ENCODE measurements at regions not wholly inside any gene's neighbourhood (a gene's known extent, or its start where the extent isn't known, plus 50 kb on each side); places are given as distances from the start of the nearest gene placed in this dataset.

- no peak overlapping the region for H3K4me2 ChIP-seq (ENCODE audit: insufficient read depth, low read length)
- no peaks in the 10 kb centered on the region for H3K9me1 ChIP-seq (ENCODE audit: control insufficient read depth, insufficient read depth, low read length)
- intact Hi-C loops (cut with micrococcal nuclease), result no loop called here
- H3K27me3 ChIP-seq (ENCODE audit: control insufficient read depth in 2 of 2, insufficient read depth in 2 of 2, low read length in 2 of 2), result no peaks in the 10 kb centered on the region
- H3K27ac ChIP-seq (ENCODE audit: extremely low read depth, low read depth, low read length), result no peak overlapping the region
- no peaks in the 10 kb centered on the region for H4K20me1 ChIP-seq (replicated peaks; ENCODE audit: control insufficient read depth, insufficient read depth, low read length)
- FAIRE-seq, result no peak
- no peak overlapping the region for H3K4me3 ChIP-seq
- no peaks in the 10 kb centered on the region for H3K9me3 ChIP-seq (replicated peaks; ENCODE audit: control insufficient read depth, insufficient read depth, low read depth, low read length)
- ChIA-PET POLR2A (interaction anchor here (0.6 kb wide), 1 partner anchor 20 kb away, joined by 3 read pairs; no protein-coding TSS in a partner anchor), CTCF (ENCODE audit: low intra/inter-chr PET ratio) (no interaction called here)
- in situ Hi-C loops (cut with MboI), result no loop called here
- TF ChIP-seq ZNF274 (IDR thresholded peaks at IDR 0.05; ENCODE audit: borderline replicate concordance, low read depth, low read length) (no peak), TFE3 (CRISPR knock-in tag; IDR thresholded peaks at IDR 0.05) (no peak), ZNF57 (CRISPR knock-in tag; IDR thresholded peaks at IDR 0.05) (no peak)
- H3K79me2 ChIP-seq (ENCODE audit: control insufficient read depth, insufficient read depth, low read length), result no peaks in the 10 kb centered on the region
- no peaks in the 10 kb centered on the region for H3K36me3 ChIP-seq (ENCODE audit: control insufficient read depth, insufficient read depth, low read length)
- no peak overlapping the region for H3K9ac ChIP-seq (ENCODE audit: insufficient read depth in 1 of 2, low read depth in 2 of 2, low read length in 2 of 2)
- no peaks in the 10 kb centered on the region for H3K4me1 ChIP-seq (replicated peaks in 1 of 2; ENCODE audit: control insufficient read depth in 2 of 2, insufficient read depth in 2 of 2, low read length in 2 of 2)
- no peak overlapping the region for H2AFZ ChIP-seq (ENCODE audit: low read depth, low read length)
- BruUV-seq (replicated peaks), result no TSS peak
- WGBS (ENCODE audit: insufficient coverage, low coverage, missing lambda C conversion rate), result 0% methylated on average over 1 of the region's 1 CpG
- DNase-seq (ENCODE audit: extremely low read depth in 1 of 4, low spot score in 3 of 4), result no peak
- no peak for ATAC-seq
Observed at GRCh38 chr2:183811281-183811680, 687.0 kb downstream of the NUP35 start.

GRCh38 chr2:183812091-183812490 is 687.8 kb downstream of the NUP35 start:
- POLR2A ChIA-PET, result no interaction called here
- CTCF ChIA-PET (ENCODE audit: low intra/inter-chr PET ratio), result no interaction called here

More at GRCh38 chr2:183812091-183812490, 687.8 kb downstream of the NUP35 start:
- no peaks in the 10 kb centered on the region for H3K36me3 ChIP-seq (ENCODE audit: control insufficient read depth, insufficient read depth, low read length)
- no peaks in the 10 kb centered on the region for H3K9me1 ChIP-seq (ENCODE audit: control insufficient read depth, insufficient read depth, low read length)
- no peak overlapping the region for H3K9ac ChIP-seq (ENCODE audit: insufficient read depth in 1 of 2, low read depth in 2 of 2, low read length in 2 of 2)
- no peak for ATAC-seq
- BruUV-seq (replicated peaks), result no TSS peak
- H4K20me1 ChIP-seq (replicated peaks; ENCODE audit: control insufficient read depth, insufficient read depth, low read length), result no peaks in the 10 kb centered on the region
- no peaks in the 10 kb centered on the region for H3K79me2 ChIP-seq (ENCODE audit: control insufficient read depth, insufficient read depth, low read length)
- H3K27me3 ChIP-seq (ENCODE audit: control insufficient read depth in 2 of 2, insufficient read depth in 2 of 2, low read length in 2 of 2), result no peaks in the 10 kb centered on the region
- no peak overlapping the region for H3K27ac ChIP-seq (ENCODE audit: extremely low read depth, low read depth, low read length)
- H2AFZ ChIP-seq (ENCODE audit: low read depth, low read length), result no peak overlapping the region
- no peak overlapping the region for H3K4me3 ChIP-seq
- H3K9me3 ChIP-seq (replicated peaks; ENCODE audit: control insufficient read depth, insufficient read depth, low read depth, low read length), result no peaks in the 10 kb centered on the region
- intact Hi-C loops (cut with micrococcal nuclease) (no loop called here), in situ Hi-C loops (cut with MboI) (no loop called here)
- no peak for DNase-seq (ENCODE audit: extremely low read depth in 1 of 4, low spot score in 3 of 4)
- H3K4me1 ChIP-seq (replicated peaks in 1 of 2; ENCODE audit: control insufficient read depth in 2 of 2, insufficient read depth in 2 of 2, low read length in 2 of 2), result no peaks in the 10 kb centered on the region
- 4% methylated on average over 2 of the region's 2 CpGs for WGBS (ENCODE audit: insufficient coverage, low coverage, missing lambda C conversion rate)
- no peak for FAIRE-seq
- TF ChIP-seq NFYB (IDR thresholded peaks at IDR 0.05; ENCODE audit: extremely low read depth, insufficient read length), result no peak
- no peak for TF ChIP-seq ZNF644 (tag; IDR thresholded peaks at IDR 0.05; ENCODE audit: low read depth)
- H3K4me2 ChIP-seq (ENCODE audit: insufficient read depth, low read length), result no peak overlapping the region
